GM10266 (cell line): ENCODE measurements at regions not wholly inside any gene's neighbourhood (a gene's known extent, or its start where the extent isn't known, plus 50 kb on each side); places are given as distances from the start of the nearest gene placed in this dataset.

ENCODE experiments used
- DNase-seq: peaks from one replicate; pipeline ENCODE4 v3.0.0; 2012; ENCODE audit errors: extremely low spot score
- TF ChIP-seq, protein P1 (sequence below): IDR thresholded peaks from 2 replicates; pipeline ENCODE4 v1.5.1; 2012; ENCODE audit warnings: mild to moderate bottlenecking, low read depth; ENCODE audit not compliant: control insufficient read depth, insufficient read depth; ENCODE audit errors: missing control alignments

DNA sequence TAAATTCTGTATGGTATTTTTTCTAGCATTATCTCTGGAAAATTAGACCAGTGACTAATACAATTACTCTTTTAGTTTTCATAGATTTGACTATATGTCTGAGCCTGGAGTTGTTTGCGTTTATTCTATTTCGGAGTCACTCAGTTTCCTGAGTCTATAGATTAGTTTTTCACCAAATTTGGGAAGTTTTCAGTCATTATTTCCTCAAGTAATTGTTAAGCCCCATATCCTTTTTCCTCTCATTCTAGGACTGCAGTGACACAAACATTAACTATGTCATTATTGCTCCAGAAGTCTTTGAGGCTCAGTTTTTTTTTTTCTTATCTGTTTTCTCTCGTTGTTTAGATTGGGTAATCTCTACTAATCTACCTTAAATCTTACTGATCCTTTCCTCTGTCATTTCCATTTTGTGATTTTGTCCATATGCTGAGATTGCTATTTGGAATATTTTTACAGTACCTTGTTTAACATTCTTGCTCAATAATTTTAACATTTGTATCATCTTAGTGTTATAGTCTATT, 886.2 kb downstream of the LTN1 start:
- DNase-seq: no peak
- TF ChIP-seq, protein P1, sequence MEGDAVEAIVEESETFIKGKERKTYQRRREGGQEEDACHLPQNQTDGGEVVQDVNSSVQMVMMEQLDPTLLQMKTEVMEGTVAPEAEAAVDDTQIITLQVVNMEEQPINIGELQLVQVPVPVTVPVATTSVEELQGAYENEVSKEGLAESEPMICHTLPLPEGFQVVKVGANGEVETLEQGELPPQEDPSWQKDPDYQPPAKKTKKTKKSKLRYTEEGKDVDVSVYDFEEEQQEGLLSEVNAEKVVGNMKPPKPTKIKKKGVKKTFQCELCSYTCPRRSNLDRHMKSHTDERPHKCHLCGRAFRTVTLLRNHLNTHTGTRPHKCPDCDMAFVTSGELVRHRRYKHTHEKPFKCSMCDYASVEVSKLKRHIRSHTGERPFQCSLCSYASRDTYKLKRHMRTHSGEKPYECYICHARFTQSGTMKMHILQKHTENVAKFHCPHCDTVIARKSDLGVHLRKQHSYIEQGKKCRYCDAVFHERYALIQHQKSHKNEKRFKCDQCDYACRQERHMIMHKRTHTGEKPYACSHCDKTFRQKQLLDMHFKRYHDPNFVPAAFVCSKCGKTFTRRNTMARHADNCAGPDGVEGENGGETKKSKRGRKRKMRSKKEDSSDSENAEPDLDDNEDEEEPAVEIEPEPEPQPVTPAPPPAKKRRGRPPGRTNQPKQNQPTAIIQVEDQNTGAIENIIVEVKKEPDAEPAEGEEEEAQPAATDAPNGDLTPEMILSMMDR: no peak

DNA sequence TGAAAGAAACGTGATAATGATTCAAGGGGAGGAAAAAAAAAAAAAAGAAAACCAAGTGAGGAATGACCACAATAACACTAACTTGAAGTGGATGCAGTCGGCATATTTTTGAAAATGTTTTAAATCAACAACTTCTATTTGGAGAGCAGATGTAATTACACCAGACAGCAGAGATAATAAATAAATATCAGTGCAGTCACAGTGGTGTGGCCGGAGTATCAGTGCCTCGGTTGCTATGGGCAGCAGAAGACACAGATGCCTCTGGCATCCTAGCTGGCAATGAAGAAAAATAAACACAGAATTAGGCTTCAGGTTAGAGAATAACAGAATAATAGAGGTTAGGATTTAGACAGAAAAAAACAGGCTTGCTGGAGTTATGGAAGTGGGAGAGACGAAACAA, 888.3 kb downstream of the LTN1 start:
- TF ChIP-seq, protein P1: no peak
- DNase-seq: no peak

DNA sequence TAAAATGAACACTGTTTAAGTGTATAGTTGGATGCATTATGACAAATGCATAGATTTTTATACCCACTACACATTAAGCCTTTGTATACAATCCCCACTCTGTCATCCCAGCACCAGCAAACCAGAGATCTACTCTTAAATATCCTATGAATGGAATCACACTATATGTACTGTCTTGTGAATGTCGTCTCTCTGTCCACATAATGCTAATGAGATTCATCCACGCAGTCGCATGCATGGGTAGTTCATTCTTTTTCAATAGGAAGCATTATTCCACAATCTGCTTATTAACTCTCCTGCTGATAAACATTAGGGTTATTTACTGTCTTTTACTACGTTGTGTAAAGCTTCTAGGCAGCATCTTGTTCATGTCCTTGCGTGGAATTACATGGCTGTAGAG, 892.3 kb downstream of the LTN1 start:
- TF ChIP-seq, protein P1: no peak
- DNase-seq: no peak

DNA sequence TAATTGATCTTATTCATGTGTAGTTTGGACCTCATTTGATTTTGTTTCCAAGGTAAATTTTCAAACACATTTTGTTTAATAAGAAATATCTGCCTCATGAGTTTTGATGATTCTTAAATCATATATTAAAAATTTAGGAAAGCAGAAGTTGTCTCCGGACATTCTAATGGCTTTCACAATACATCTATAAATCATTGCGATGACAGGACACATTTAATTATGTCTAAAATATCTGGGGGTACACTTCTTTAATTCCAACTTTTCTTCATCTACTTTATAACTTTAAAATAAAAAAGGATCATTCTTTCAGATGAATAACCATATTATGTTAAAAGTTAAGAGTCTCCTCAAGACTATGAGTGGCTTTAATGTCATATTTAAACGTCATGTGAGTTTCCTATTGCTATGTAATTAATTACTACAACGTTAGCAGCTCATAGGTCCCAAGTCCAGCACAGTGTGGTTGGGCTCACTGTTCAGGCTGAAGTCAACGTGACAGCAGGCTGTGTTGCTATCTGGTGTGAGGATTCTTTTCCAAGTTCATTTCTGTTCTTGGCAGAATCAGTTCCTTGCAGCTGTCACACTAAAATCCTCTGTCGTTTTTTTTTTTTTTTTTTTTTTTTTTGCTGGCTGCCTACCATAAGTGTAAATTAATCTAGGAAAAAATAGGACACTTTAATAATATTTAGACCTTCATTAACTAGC, 893.5 kb downstream of the LTN1 start:
- no peak for DNase-seq
- TF ChIP-seq, protein P1: no peak

DNA sequence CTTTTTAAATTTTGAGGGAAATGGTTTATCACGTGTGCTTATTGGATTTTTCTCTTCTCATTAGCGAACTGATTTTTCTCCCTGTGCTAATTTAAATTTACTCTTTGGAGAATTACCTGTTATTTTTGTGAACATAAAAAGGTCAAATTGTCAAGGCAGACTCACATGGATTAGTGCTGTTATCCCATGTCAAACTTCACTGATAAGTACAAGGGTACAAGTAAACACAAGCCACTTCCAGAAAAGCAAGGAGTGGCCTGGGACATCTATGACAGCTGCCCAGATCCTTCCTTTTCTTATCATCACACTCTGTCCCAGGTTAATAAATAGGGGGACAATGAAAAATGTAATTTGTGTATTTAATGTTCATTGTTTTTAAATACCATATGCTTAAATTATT, 901.2 kb downstream of the LTN1 start:
- TF ChIP-seq, protein P1: no peak
- no peak for DNase-seq

DNA sequence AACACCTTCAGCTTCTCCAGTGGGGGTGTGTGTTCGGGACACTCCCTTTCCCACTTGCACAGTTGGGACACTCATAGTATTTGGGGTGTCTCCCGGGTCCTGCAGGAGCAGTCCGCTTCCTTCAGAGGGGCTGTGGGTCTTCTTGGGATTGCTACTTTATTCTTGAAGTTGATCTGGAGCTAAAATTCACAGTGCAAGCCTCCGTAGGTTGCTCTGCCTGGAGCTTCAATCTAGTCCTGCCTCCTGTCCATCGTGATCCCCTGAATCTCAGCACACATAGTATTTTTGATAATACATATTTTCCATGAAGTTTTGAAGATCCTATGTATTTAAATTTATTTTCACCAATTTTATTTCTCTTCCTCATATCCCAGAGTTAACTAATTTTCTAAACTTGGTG, 902.1 kb downstream of the LTN1 start:
- TF ChIP-seq, protein P1: no peak
- no peak for DNase-seq

DNA sequence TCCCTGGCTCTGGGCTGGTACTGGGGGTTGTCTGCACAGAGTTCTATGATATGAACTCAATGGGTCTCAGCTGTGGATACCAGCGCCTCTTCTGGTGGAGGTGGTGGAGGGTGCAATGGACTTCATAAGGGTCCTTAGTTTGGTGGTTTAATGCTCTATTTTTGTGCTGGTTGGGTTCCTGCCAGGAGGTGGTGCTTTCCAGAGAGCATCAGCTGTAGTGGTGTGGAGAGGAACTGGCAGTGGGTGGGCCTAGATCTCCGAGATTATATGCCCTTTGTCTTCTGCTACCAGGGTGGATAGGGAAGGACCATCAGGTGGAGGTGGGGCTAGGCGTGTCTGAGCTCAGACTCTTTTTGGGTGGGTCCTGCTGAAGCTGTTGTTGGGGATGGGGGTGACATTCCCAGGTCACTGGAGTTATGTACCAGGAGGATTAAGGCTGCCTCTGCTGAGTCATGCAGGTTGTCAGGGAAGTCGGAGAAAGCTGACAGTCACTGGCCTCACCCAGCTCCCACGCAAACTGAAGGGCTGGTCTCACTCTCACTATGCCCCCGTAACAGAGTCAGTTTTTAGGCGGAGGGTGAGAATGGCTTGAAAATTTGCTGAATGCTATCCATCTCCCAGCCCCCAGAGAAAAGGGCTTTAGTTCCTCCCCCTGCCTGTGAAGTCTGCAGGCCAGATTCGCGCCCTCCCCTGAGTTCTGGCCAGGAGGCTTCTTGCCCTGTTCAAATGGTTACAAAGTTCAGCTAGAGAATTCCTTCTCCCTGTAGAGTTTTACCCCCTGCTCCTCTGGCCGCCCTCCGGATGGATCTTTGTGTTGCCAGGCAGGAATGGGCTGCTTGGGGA, 902.9 kb downstream of the LTN1 start:
- no peak for DNase-seq
- TF ChIP-seq, protein P1: no peak
